GM18511 (cell line): ENCODE measurements at regions not wholly inside any gene's neighbourhood (a gene's known extent, or its start where the extent isn't known, plus 50 kb on each side); places are given as distances from the start of the nearest gene placed in this dataset.

ENCODE experiments used
- ATAC-seq: cut with Tn5 transposase; IDR thresholded peaks from one replicate; pipeline ENCODE4 v1.9.1; 2021; ENCODE audit warnings: mild to moderate bottlenecking, moderate library complexity; ENCODE audit not compliant: unreplicated experiment

- no peak for ATAC-seq
Measured at GRCh38 chr1:105914403-105914802, 1142.1 kb upstream of the PRMT6 start.

GRCh38 chr1:105934806-105935205, 1121.7 kb upstream of the PRMT6 start:
- ATAC-seq = no peak

GRCh38 chr1:105964879-105965278, 1091.6 kb upstream of the PRMT6 start:
- ATAC-seq = no peak

- ATAC-seq = no peak
Measured at GRCh38 chr1:105997516-105997915, 1059.0 kb upstream of the PRMT6 start.

GRCh38 chr1:106022312-106022902, 1034.1 kb upstream of the PRMT6 start:
- peak; percentile 68 for ATAC-seq

GRCh38 chr1:106027871-106028270, 1028.6 kb upstream of the PRMT6 start:
- no peak for ATAC-seq

GRCh38 chr1:106037526-106037925, 1018.9 kb upstream of the PRMT6 start:
- ATAC-seq = no peak

- no peak for ATAC-seq
Measured at GRCh38 chr1:106038260-106038659, 1018.2 kb upstream of the PRMT6 start.

GRCh38 chr1:106043971-106044370, 1012.5 kb upstream of the PRMT6 start:
- ATAC-seq = no peak

GRCh38 chr1:106047210-106047609, 1009.3 kb upstream of the PRMT6 start:
- ATAC-seq = no peak

- ATAC-seq = no peak
Measured at GRCh38 chr1:106049595-106049994, 1006.9 kb upstream of the PRMT6 start.

- ATAC-seq = no peak
Measured at GRCh38 chr1:106055855-106056254, 1000.6 kb upstream of the PRMT6 start.

GRCh38 chr1:106061586-106062495, 994.6 kb upstream of the PRMT6 start:
- no peak for ATAC-seq

GRCh38 chr1:106063510-106063909, 993.0 kb upstream of the PRMT6 start:
- no peak for ATAC-seq

- peak; percentile 93 for ATAC-seq
Measured at GRCh38 chr1:106072909-106073600, 983.4 kb upstream of the PRMT6 start.

- ATAC-seq = no peak
Measured at GRCh38 chr1:106080608-106081325, 975.7 kb upstream of the PRMT6 start.

- no peak for ATAC-seq
Measured at GRCh38 chr1:106111044-106111443, 945.4 kb upstream of the PRMT6 start.

GRCh38 chr1:106113851-106114250, 942.6 kb upstream of the PRMT6 start:
- no peak for ATAC-seq

GRCh38 chr1:106120789-106121188, 935.7 kb upstream of the PRMT6 start:
- no peak for ATAC-seq

- no peak for ATAC-seq
Measured at GRCh38 chr1:106121728-106122127, 934.7 kb upstream of the PRMT6 start.

- ATAC-seq = no peak
Measured at GRCh38 chr1:106134561-106134960, 921.9 kb upstream of the PRMT6 start.
